ENCODE measurements at regions not wholly inside any gene's neighbourhood (a gene's known extent, or its start where the extent isn't known, plus 50 kb on each side); places are given as distances from the start of the nearest gene placed in this dataset.

DNA sequence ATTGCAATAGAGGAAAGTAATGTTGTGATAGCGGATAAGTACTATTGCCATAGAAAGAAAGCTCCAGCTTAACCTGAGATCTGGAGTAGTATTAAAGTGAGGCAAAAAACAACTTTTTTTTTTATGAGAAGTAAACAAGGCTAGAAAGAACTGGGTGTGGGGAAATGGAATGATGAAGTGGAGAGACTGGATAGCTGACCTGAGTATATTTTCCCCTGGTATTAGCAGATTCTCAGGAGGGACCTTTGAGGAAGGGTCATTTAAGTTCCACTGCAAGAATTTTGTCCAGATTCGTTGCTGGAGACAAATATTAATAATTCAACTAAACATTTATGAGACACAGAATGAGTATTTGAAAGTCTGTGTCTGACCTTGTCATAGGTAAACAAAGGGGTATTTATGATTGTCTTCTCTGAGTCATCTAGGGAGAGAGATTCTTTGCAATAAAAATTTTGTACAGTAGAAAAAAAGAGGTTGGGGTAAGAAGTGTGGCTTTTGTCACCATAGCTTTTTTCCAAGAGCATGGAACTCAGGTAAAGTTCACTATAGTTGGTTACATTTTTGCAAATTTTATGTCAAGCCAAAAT lies 2095.9 kb downstream of the ARAP2 start:
- Histone ChIP-seq H3K18ac (ENCODE audit: insufficient read length, low read depth, low read length) (no peak overlapping the region), H4K8ac (replicated peaks; ENCODE audit: insufficient read length, low read depth, low read length) (no peak overlapping the region), H2AFZ (ENCODE audit: low read length) (no peak overlapping the region), H3K9ac (ENCODE audit: extremely low read depth, insufficient read length, low read length) (no peak overlapping the region), H2BK12ac (ENCODE audit: insufficient read length, low read depth, low read length) (no peak overlapping the region), H2BK120ac (ENCODE audit: low read depth, low read length, poor library complexity, severe bottlenecking) (no peak overlapping the region), H3K23me2 (ENCODE audit: insufficient read length, low read depth, low read length, poor library complexity, severe bottlenecking) (no peaks in the 10 kb centered on the region), H3K79me2 (ENCODE audit: insufficient read depth, low read length) (no peaks in the 10 kb centered on the region), H3K27me3 (ENCODE audit: insufficient read depth, low read length) (no peaks in the 10 kb centered on the region), H3K9me3 (ENCODE audit: control insufficient read depth, low read depth, low read length) (no peaks in the 10 kb centered on the region), H3K79me1 (ENCODE audit: insufficient read depth, low read depth, low read length, poor library complexity, severe bottlenecking) (no peaks in the 10 kb centered on the region), H3K4me2 (ENCODE audit: insufficient read depth, insufficient read length, low read length) (no peak overlapping the region), H3K27ac (ENCODE audit: insufficient read length, low read depth, low read length) (no peak overlapping the region), H3K23ac (ENCODE audit: insufficient read length, low read depth, low read length) (no peak overlapping the region), H4K5ac (ENCODE audit: insufficient read length, low read depth, low read length) (no peak overlapping the region), H4K91ac (ENCODE audit: insufficient read length, low read depth, low read length) (no peak overlapping the region), H3K4ac (ENCODE audit: low read depth, low read length) (no peak overlapping the region), H3K4me1 (ENCODE audit: insufficient read depth, low read length) (no peaks in the 10 kb centered on the region), H2BK15ac (ENCODE audit: low read depth, low read length) (no peak overlapping the region), H3K14ac (ENCODE audit: insufficient read depth, low read length) (no peak overlapping the region), H2BK20ac (ENCODE audit: low read depth, low read length, poor library complexity, severe bottlenecking) (no peak overlapping the region), H4K20me1 (ENCODE audit: control insufficient read depth, insufficient read depth, insufficient read length) (no peaks in the 10 kb centered on the region), H3T11ph (ENCODE audit: low read length) (no peak overlapping the region), H2AK5ac (ENCODE audit: insufficient read length, low read length) (no peak overlapping the region), H2BK5ac (ENCODE audit: insufficient read length, low read length) (no peak overlapping the region), H3K56ac (ENCODE audit: insufficient read length, low read depth, low read length) (no peak overlapping the region)
- WGBS (ENCODE audit: extremely low coverage, insufficient read length, low lambda C conversion rate) = no CpG with 5 or more reads among the region's 2 CpGs
- no peak for DNase-seq
- Mint-ChIP-seq H3K9me3 (no peaks in the 10 kb centered on the region), H3K27ac (no peak overlapping the region), H3K36me3 (ENCODE audit: insufficient read depth in 1 of 3, low read depth in 3 of 3) (no peaks in the 10 kb centered on the region), H3K4me3 (no peak overlapping the region), H3K4me1 (no peaks in the 10 kb centered on the region), H3K27me3 (ENCODE audit: low read depth) (no peaks in the 10 kb centered on the region)
- TF ChIP-seq, protein P1, sequence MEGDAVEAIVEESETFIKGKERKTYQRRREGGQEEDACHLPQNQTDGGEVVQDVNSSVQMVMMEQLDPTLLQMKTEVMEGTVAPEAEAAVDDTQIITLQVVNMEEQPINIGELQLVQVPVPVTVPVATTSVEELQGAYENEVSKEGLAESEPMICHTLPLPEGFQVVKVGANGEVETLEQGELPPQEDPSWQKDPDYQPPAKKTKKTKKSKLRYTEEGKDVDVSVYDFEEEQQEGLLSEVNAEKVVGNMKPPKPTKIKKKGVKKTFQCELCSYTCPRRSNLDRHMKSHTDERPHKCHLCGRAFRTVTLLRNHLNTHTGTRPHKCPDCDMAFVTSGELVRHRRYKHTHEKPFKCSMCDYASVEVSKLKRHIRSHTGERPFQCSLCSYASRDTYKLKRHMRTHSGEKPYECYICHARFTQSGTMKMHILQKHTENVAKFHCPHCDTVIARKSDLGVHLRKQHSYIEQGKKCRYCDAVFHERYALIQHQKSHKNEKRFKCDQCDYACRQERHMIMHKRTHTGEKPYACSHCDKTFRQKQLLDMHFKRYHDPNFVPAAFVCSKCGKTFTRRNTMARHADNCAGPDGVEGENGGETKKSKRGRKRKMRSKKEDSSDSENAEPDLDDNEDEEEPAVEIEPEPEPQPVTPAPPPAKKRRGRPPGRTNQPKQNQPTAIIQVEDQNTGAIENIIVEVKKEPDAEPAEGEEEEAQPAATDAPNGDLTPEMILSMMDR (conservative IDR thresholded peaks at IDR 0.05) = no peak

Data from H9 (cell line).